ENCODE measurements at regions not wholly inside any gene's neighbourhood (a gene's known extent, or its start where the extent isn't known, plus 50 kb on each side); places are given as distances from the start of the nearest gene placed in this dataset.
"Not testable (repeated sequence)": the region's sequence is repeated elsewhere in the genome, so short reads cannot be mapped to it uniquely, and the experiment has no call there.

GRCh38 chr12:65742018-65743010 lies 82.0 kb upstream of the HMGA2 start:
- no peak for FAIRE-seq

- FAIRE-seq, result not testable (repeated sequence)
Observed at GRCh38 chr12:65744236-65744840, 79.9 kb upstream of the HMGA2 start.

- no peak for FAIRE-seq
Observed at GRCh38 chr12:65747338-65747737, 76.9 kb upstream of the HMGA2 start.

DNA sequence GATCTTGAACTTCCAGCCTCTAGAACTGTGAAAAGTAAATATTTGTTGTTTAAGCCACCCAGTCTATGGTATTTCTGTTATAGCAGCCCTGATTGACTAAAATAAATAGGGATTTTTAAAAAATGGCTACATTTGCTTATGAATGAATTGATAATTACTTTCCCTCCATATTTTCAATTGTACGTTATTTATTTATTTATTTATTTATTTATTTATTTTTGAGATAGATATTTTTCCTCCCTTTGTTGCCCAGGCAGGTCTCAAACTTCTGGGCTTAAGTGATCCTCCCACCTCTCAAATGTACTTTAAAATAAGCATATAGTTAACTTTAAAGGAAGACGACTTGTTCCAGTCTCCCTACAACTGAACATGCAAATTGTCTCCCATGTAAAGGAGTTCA lies 76.0 kb upstream of the HMGA2 start:
- FAIRE-seq, result no peak

- FAIRE-seq, result no peak
Observed at GRCh38 chr12:65754290-65754689, 70.0 kb upstream of the HMGA2 start.

- FAIRE-seq, result no peak
Observed at GRCh38 chr12:65754744-65755595, 69.3 kb upstream of the HMGA2 start.

DNA sequence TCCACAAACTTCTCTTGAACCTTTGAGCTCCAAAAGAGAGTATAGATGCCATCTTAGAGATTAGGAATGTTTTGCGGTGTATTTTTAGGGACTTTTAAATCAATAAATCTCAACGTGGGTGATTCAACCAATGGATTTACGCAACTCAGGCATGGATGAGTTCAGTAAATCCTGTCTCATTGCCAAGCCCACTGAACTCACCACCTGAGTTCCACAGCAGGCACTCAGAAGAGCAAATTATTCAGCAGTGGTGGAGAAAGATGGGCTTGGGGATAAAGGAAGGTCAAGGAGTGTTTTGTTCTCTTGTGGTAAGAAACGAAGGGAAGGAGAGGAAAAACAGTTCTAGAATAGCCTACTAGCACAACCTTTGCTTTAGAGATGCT lies 68.7 kb upstream of the HMGA2 start:
- FAIRE-seq, result no peak

DNA sequence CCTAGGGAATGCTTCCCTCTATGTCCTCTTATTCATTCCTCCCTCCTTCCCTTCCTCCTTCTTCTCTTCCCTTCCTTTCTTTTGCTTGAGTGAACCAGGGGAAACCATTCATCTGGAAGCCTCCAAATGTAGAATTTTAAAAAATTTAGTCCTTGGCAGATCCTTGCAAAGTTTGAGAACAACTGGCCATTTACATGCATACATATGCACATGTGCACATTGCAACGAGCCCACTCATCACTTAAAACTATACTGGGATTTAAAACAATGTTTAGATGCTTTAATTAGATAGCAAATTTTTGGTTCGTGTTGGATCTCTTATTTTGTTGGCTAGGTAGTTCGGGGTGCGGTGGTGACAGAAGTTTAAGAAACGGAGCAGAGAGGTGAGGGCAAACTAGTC lies 68.0 kb upstream of the HMGA2 start:
- FAIRE-seq, result no peak

DNA sequence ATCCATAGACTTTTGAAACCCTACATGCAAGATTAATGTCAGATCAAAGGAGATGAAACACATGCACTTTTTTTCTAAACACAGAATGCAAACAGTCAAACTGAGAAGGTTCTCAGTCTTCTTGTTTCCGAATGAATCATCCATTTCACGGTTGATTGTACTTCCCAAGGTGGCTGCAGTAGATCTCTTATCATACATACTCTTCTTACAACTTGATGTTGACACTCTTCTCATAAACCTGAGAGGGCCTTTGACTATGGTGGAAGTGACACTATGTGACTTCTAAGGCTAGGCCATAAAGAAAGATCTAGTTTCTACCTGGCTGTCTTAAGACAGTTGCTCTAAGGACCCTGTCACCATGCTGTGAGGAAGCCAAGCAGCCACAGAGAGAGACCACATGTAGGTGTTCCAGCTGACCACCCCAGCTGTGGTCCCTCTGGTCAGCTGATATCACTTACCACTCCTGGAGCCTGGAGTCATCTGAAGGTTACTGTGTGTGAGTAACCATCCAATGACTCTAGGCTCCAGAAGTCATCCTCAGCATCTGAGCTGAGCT lies 67.2 kb upstream of the HMGA2 start:
- no peak for FAIRE-seq

DNA sequence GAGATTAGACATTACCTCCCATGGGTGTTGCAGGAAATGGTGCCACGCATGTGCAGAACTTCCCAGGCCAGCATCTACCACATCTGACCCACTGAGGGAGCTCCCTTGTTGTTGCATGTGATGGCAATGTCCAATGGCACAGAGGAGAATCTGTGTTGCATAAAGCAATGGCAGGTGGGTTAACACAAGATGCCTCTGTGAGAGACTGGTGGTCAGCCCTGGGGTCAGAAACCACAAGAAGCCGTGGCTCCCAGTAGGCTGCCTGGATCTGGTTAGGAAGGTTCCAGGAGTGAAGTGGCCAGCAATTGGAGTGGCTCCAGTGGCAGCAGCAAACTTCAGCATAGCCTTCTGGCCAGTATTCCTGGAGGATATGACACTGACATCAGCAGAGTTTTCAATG lies 65.9 kb upstream of the HMGA2 start:
- FAIRE-seq, result no peak

DNA sequence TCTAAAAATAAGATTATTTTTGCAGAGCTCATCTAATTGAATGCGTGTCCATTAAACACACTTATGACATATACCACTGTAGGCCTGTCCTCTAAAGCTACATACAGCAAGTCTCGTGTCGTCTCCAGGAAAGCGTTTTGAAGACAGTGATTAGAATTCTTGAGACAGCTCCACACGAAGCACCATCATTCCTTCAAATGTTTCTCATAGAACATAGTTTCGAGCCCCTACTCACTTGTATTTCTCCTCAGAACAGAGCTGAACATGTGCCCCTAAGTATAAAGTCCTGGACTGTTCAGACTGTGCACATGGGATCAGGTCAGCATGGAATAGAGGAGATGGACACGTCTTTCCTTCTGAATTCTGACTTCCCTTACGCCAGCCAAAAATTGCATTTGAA lies 64.5 kb upstream of the HMGA2 start:
- no peak for FAIRE-seq

DNA sequence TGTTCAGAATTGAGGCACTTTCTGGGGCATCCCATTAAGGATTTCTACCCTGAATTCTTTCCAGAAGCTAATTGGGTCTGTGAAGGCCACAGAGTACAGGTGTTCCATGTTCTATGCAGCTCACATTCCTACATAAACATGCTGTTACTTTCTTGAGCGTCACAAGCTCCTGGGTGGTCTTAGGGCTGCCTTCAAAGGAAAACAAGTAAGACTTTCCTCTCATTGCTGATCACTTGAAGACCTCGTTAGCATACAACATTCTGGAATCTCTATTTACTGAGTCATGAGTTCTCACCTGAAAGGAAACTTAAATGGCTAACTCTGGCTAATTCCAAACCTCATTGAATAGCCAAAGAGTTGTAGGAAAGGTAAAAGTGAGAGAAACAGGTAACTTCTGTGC lies 63.0 kb upstream of the HMGA2 start:
- no peak for FAIRE-seq

GRCh38 chr12:65764325-65764724 lies 60.0 kb upstream of the HMGA2 start:
- no peak for FAIRE-seq

GRCh38 chr12:65765436-65765813 lies 58.9 kb upstream of the HMGA2 start:
- no peak for FAIRE-seq

DNA sequence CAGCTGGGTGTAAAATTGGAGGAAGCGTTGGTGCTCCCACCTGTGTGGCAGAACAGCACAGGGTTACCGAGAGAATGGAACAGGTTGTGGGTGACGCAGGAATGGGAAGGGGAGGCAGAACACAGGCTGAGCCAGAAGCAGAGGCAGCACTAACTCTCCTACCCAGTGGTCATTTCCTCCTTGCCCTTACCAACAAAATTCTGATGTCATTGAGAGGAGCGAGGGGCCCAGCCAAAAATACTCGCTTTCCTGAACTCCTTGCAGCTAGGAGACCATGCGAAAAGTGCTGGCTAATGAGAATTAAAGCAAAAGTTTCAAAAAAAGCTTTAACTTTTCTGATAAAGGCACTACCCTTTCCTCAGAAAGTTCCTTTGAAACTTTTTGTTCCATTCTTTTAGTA lies 54.4 kb upstream of the HMGA2 start:
- FAIRE-seq, result no peak
